Mesenchymal stem cell (in vitro differentiated cells and primary cell): ENCODE measurements at regions not wholly inside any gene's neighbourhood (a gene's known extent, or its start where the extent isn't known, plus 50 kb on each side); places are given as distances from the start of the nearest gene placed in this dataset.

Experiments used
- DNase-seq: peaks from one replicate; pipeline ENCODE4 v3.0.0-alpha.2; 2013
- H2AFZ ChIP-seq: one replicate; pipeline ENCODE4 v1.6.1; 2013; ENCODE audit warnings: low read depth, mild to moderate bottlenecking, control low read depth, inconsistent platforms, low read length, moderate library complexity
- H2AK5ac ChIP-seq: 2 replicates; pipeline ENCODE4 v1.6.1; 2013; ENCODE audit warnings: low read length, moderate library complexity, mild to moderate bottlenecking, inconsistent platforms; ENCODE audit not compliant: severe bottlenecking
- H2BK120ac ChIP-seq: one replicate; pipeline ENCODE4 v1.6.1; 2013; ENCODE audit warnings: low read depth, mild to moderate bottlenecking, inconsistent platforms, low read length, moderate library complexity
- H2BK12ac ChIP-seq, 2 experiments: one replicate each; pipeline ENCODE4 v1.6.1; 2013; ENCODE audit warnings: inconsistent platforms in 2 of 2, low read length in 2 of 2, mild to moderate bottlenecking in 2 of 2, moderate library complexity in 2 of 2, control low read depth in 1 of 2
- H2BK15ac ChIP-seq: one replicate; pipeline ENCODE4 v1.6.1; 2013; ENCODE audit warnings: mild to moderate bottlenecking, low read depth, inconsistent platforms; ENCODE audit not compliant: poor library complexity, severe bottlenecking
- H2BK5ac ChIP-seq: 2 replicates; pipeline ENCODE4 v1.6.1; 2013; ENCODE audit warnings: low read depth, mild to moderate bottlenecking, low read length, control low read depth, inconsistent platforms; ENCODE audit not compliant: poor library complexity, severe bottlenecking
- H3K14ac ChIP-seq, 2 experiments: one replicate each; pipeline ENCODE4 v1.6.1; 2013; ENCODE audit warnings: inconsistent platforms in 2 of 2, low read length in 2 of 2, control low read depth in 1 of 2, mild to moderate bottlenecking in 1 of 2, moderate library complexity in 1 of 2
- H3K18ac ChIP-seq, 2 experiments: one replicate each; pipeline ENCODE4 v1.6.1; 2013; ENCODE audit warnings: inconsistent platforms in 2 of 2, low read length in 2 of 2, control low read depth in 1 of 2, low read depth in 1 of 2, mild to moderate bottlenecking in 1 of 2
- H3K23ac ChIP-seq, 2 experiments: one replicate each; pipeline ENCODE4 v1.6.1; 2013; ENCODE audit warnings: inconsistent platforms in 2 of 2, low read length in 2 of 2, mild to moderate bottlenecking in 2 of 2, moderate library complexity in 2 of 2, control low read depth in 1 of 2
- H3K27ac ChIP-seq: 2 replicates; pipeline ENCODE4 v1.5.1; 2013; ENCODE audit warnings: mild to moderate bottlenecking, moderate library complexity, low read length, control low read depth, inconsistent platforms; ENCODE audit not compliant: poor library complexity, severe bottlenecking
- H3K27me3 ChIP-seq, 2 experiments: 2 replicates each; pipeline versions ENCODE4 v1.6.1 to v1.7.0; 2013; ENCODE audit warnings: low read length in 2 of 2, mild to moderate bottlenecking in 2 of 2, moderate library complexity in 2 of 2, control low read depth in 1 of 2, inconsistent platforms in 1 of 2; ENCODE audit not compliant: control insufficient read depth in 1 of 2, insufficient read depth in 1 of 2
- H3K36me3 ChIP-seq, 2 experiments: 2 replicates each; pipeline versions ENCODE4 v1.6.1 to v1.7.0; 2013; ENCODE audit warnings: low read length in 2 of 2, control low read depth in 1 of 2, inconsistent platforms in 1 of 2, low read depth in 1 of 2, mild to moderate bottlenecking in 1 of 2; ENCODE audit not compliant: insufficient read depth in 2 of 2, control insufficient read depth in 1 of 2
- H3K4ac ChIP-seq, 2 experiments: one replicate each; pipeline ENCODE4 v1.6.1; 2013; ENCODE audit warnings: inconsistent platforms in 2 of 2, low read length in 2 of 2, mild to moderate bottlenecking in 2 of 2, moderate library complexity in 2 of 2, control low read depth in 1 of 2, low read depth in 1 of 2
- H3K4me1 ChIP-seq: 2 replicates; pipeline ENCODE4 v1.6.1; 2013; ENCODE audit warnings: low read depth, low read length, control low read depth; ENCODE audit not compliant: control insufficient read depth, insufficient read depth
- H3K4me2 ChIP-seq: 2 replicates; pipeline ENCODE4 v1.6.1; 2013; ENCODE audit warnings: low read length, mild to moderate bottlenecking, inconsistent platforms; ENCODE audit not compliant: poor library complexity, severe bottlenecking
- H3K4me3 ChIP-seq, 2 experiments: 2 replicates each; pipeline versions ENCODE4 v1.5.1 to v1.7.0; 2013; ENCODE audit warnings: low read length in 2 of 2, mild to moderate bottlenecking in 2 of 2, control low read depth in 1 of 2, low read depth in 1 of 2; ENCODE audit not compliant: insufficient read depth in 1 of 2
- H3K79me1 ChIP-seq: replicated peaks from 2 replicates; pipeline ENCODE4 v1.6.1; 2013; ENCODE audit warnings: mild to moderate bottlenecking, control low read depth, low read length, inconsistent platforms; ENCODE audit not compliant: poor library complexity, severe bottlenecking
- H3K9ac ChIP-seq: 2 replicates; pipeline ENCODE4 v1.7.0; 2013; ENCODE audit warnings: mild to moderate bottlenecking, low read length, moderate library complexity
- H3K9me3 ChIP-seq: 2 replicates; pipeline ENCODE4 v1.7.0; 2013; ENCODE audit warnings: mild to moderate bottlenecking, low read length; ENCODE audit not compliant: control insufficient read depth
- H4K8ac ChIP-seq: one replicate; pipeline ENCODE4 v1.6.1; 2013; ENCODE audit warnings: inconsistent platforms, mild to moderate bottlenecking, low read length, moderate library complexity
- H4K91ac ChIP-seq: one replicate; pipeline ENCODE4 v1.6.1; 2013; ENCODE audit warnings: mild to moderate bottlenecking, low read length, inconsistent platforms
- WGBS: methylation state at CpG from one replicate; pipeline ENCODE4 v1.1.7; 2013; ENCODE audit warnings: mixed read lengths; 5-methylcytosine and 5-hydroxymethylcytosine counted together

GRCh38 chr9:88645172-88645878, 110.3 kb downstream of the NXNL2 start:
- Histone ChIP-seq H2BK15ac (no peak overlapping the region), H2BK12ac (peak overlapping the region in 1 of 2 experiments; percentile 71), H3K4me3 (no peak overlapping the region), H2AFZ (no peak overlapping the region), H3K4ac (peak overlapping the region in 1 of 2 experiments; percentile 52), H2BK120ac (no peak overlapping the region), H3K18ac (peak overlapping the region in 1 of 2 experiments; percentile 54), H3K4me1 (no peaks in the 10 kb centered on the region), H3K9ac (no peak overlapping the region), H3K14ac (no peak overlapping the region), H3K36me3 (no peaks in the 10 kb centered on the region), H3K23ac (no peak overlapping the region), H3K4me2 (no peak overlapping the region), H3K79me1 (no peaks in the 10 kb centered on the region), H3K9me3 (no peaks in the 10 kb centered on the region), H4K8ac (no peak overlapping the region), H3K27me3 (peaks cover 0 to 17% of the 10 kb centered on the region in 2 experiments), H2BK5ac (no peak overlapping the region), H4K91ac (no peak overlapping the region), H3K27ac (no peak overlapping the region), H2AK5ac (no peak overlapping the region)
- peak; percentile 46 for DNase-seq
- WGBS, result 72% methylated on average over 4 of the region's 7 CpGs

GRCh38 chr9:88645879-88646199, 110.9 kb downstream of the NXNL2 start:
- DNase-seq, result no peak
- H2AFZ ChIP-seq, result peak overlapping the region; percentile 54
- no peak overlapping the region for H3K4me2 ChIP-seq
- H2BK15ac ChIP-seq, result no peak overlapping the region
- no peak overlapping the region for H4K8ac ChIP-seq
- no peak overlapping the region for H3K4me3 ChIP-seq
- peak overlapping the region; percentile 65 to 99 for H2BK12ac ChIP-seq
- H3K4me1 ChIP-seq, result no peaks in the 10 kb centered on the region
- H3K23ac ChIP-seq, result no peak overlapping the region
- WGBS, result 91% methylated on average over 9 of the region's 10 CpGs
- no peak overlapping the region for H4K91ac ChIP-seq
- H2AK5ac ChIP-seq, result no peak overlapping the region
- H3K4ac ChIP-seq, result peak overlapping the region in 1 of 2 experiments; percentile 52
- no peaks in the 10 kb centered on the region for H3K9me3 ChIP-seq
- no peaks in the 10 kb centered on the region for H3K36me3 ChIP-seq
- H3K27me3 ChIP-seq, result peaks cover 0 to 14% of the 10 kb centered on the region in 2 experiments
- no peak overlapping the region for H2BK120ac ChIP-seq
- H3K27ac ChIP-seq, result no peak overlapping the region
- no peaks in the 10 kb centered on the region for H3K79me1 ChIP-seq
- H3K14ac ChIP-seq, result no peak overlapping the region
- H3K9ac ChIP-seq, result no peak overlapping the region
- H2BK5ac ChIP-seq, result no peak overlapping the region
- H3K18ac ChIP-seq, result peak overlapping the region in 1 of 2 experiments; percentile 54

GRCh38 chr9:88646539-88647300, 111.7 kb downstream of the NXNL2 start:
- H3K27ac ChIP-seq, result no peak overlapping the region

More at GRCh38 chr9:88646539-88647300, 111.7 kb downstream of the NXNL2 start:
- peak overlapping the region in 1 of 2 experiments; percentile 49 for H3K4ac ChIP-seq
- no peak overlapping the region for H2AFZ ChIP-seq
- no peak overlapping the region for H3K23ac ChIP-seq
- WGBS, result 93% methylated on average over 8 of the region's 8 CpGs
- H3K4me2 ChIP-seq, result no peak overlapping the region
- H2AK5ac ChIP-seq, result no peak overlapping the region
- peaks cover 0 to 11% of the 10 kb centered on the region in 2 experiments for H3K27me3 ChIP-seq
- H3K79me1 ChIP-seq, result no peaks in the 10 kb centered on the region
- H2BK5ac ChIP-seq, result no peak overlapping the region
- H4K91ac ChIP-seq, result no peak overlapping the region
- no peak for DNase-seq
- H3K36me3 ChIP-seq, result no peaks in the 10 kb centered on the region
- H3K9ac ChIP-seq, result no peak overlapping the region
- no peak overlapping the region for H3K4me3 ChIP-seq
- no peak overlapping the region for H3K14ac ChIP-seq
- peak overlapping the region in 1 of 2 experiments; percentile 82 for H3K18ac ChIP-seq
- no peak overlapping the region for H4K8ac ChIP-seq
- H3K9me3 ChIP-seq, result no peaks in the 10 kb centered on the region
- H3K4me1 ChIP-seq, result no peaks in the 10 kb centered on the region
- no peak overlapping the region for H2BK120ac ChIP-seq
- H2BK15ac ChIP-seq, result no peak overlapping the region
- no peak overlapping the region for H2BK12ac ChIP-seq
